Testis (tissue), 2 donors: ENCODE measurements at regions not wholly inside any gene's neighbourhood (a gene's known extent, or its start where the extent isn't known, plus 50 kb on each side); places are given as distances from the start of the nearest gene placed in this dataset.

Source experiments
- CTCF ChIP-seq, 3 experiments: fragments of 450-650 bp in 2 of 3; fragments of 200-600 bp in 1 of 3; sonication (generic) in 1 of 3; IDR thresholded peaks; one replicate each; pipeline ENCODE4 v1.5.1; 2016 to 2019; ENCODE audit warnings: antibody characterized with exemption in 3 of 3, mild to moderate bottlenecking in 2 of 3, moderate library complexity in 1 of 3
- POLR2A ChIP-seq: fragments of 450-650 bp; IDR thresholded peaks from one replicate; pipeline ENCODE4 v1.6.1; 2017; ENCODE audit warnings: antibody characterized with exemption, mild to moderate bottlenecking, moderate library complexity

GRCh38 chr3:110349295-110349694, 722.3 kb upstream of the NECTIN3 start:
- TF ChIP-seq POLR2A = no peak
- no peak for TF ChIP-seq CTCF (IDR thresholded peaks at IDR 0.05)
